PC-3 (cell line): ENCODE measurements at regions not wholly inside any gene's neighbourhood (a gene's known extent, or its start where the extent isn't known, plus 50 kb on each side); places are given as distances from the start of the nearest gene placed in this dataset.

ENCODE experiments used
- CTCF ChIP-seq: fragments of 300-600 bp; sonication (generic); conservative IDR thresholded peaks from 2 replicates; pipeline ENCODE4 v1.5.1; 2017; ENCODE audit warnings: antibody characterized with exemption, low read depth, mild to moderate bottlenecking, low read length
- EZH2 ChIP-seq: fragments of 300-600 bp; sonication (generic); IDR thresholded peaks from one replicate; pipeline ENCODE4 v1.6.1; 2017; ENCODE audit warnings: antibody characterized with exemption, mild to moderate bottlenecking, low read length; ENCODE audit not compliant: unreplicated experiment

GRCh38 chr14:89053303-89053702, 228.9 kb downstream of the TTC8 start:
- TF ChIP-seq EZH2 (no peak), CTCF (no peak)
